GDM1 (cell line): ENCODE measurements at regions not wholly inside any gene's neighbourhood (a gene's known extent, or its start where the extent isn't known, plus 50 kb on each side); places are given as distances from the start of the nearest gene placed in this dataset.

Experiments used
- DNase-seq: peaks from one replicate; lab custom pipeline; 2025; lab: John Stamatoyannopoulos, UW

GRCh38 chr7:155202106-155202871 lies 95.4 kb upstream of the INSIG1 start:
- no peak for DNase-seq

- DNase-seq = no peak
Measured at GRCh38 chr7:155203059-155203881, 94.4 kb upstream of the INSIG1 start.

GRCh38 chr7:155203882-155204691 lies 93.6 kb upstream of the INSIG1 start:
- DNase-seq = no peak

- DNase-seq = no peak
Measured at GRCh38 chr7:155204744-155205367, 92.8 kb upstream of the INSIG1 start.

- DNase-seq = peak; percentile 95
Measured at GRCh38 chr7:155205368-155206317, 92.0 kb upstream of the INSIG1 start.

- DNase-seq = peak; percentile 89
Measured at GRCh38 chr7:155206318-155207020, 91.2 kb upstream of the INSIG1 start.

- DNase-seq = no peak
Measured at GRCh38 chr7:155207326-155208002, 90.2 kb upstream of the INSIG1 start.

- DNase-seq = no peak
Measured at GRCh38 chr7:155208681-155209477, 88.8 kb upstream of the INSIG1 start.

GRCh38 chr7:155209478-155210319 lies 88.0 kb upstream of the INSIG1 start:
- DNase-seq = no peak

GRCh38 chr7:155210356-155210755 lies 87.3 kb upstream of the INSIG1 start:
- no peak for DNase-seq

- no peak for DNase-seq
Measured at GRCh38 chr7:155211173-155211572, 86.5 kb upstream of the INSIG1 start.

- DNase-seq = no peak
Measured at GRCh38 chr7:155211761-155212160, 85.9 kb upstream of the INSIG1 start.

- DNase-seq = no peak
Measured at GRCh38 chr7:155212301-155213015, 85.2 kb upstream of the INSIG1 start.

GRCh38 chr7:155213385-155213784 lies 84.3 kb upstream of the INSIG1 start:
- DNase-seq = no peak

GRCh38 chr7:155213955-155214740 lies 83.5 kb upstream of the INSIG1 start:
- DNase-seq = no peak

GRCh38 chr7:155215576-155216325 lies 81.9 kb upstream of the INSIG1 start:
- DNase-seq = no peak
